ENCODE measurements at regions not wholly inside any gene's neighbourhood (a gene's known extent, or its start where the extent isn't known, plus 50 kb on each side); places are given as distances from the start of the nearest gene placed in this dataset.

- no peaks in the 10 kb centered on the region for H3K4me1 ChIP-seq (ENCODE audit: low read length)
- H3K27me3 ChIP-seq (replicated peaks; ENCODE audit: insufficient read depth, low read length) = no peaks in the 10 kb centered on the region
- TF ChIP-seq EZH2phosphoT487 (IDR thresholded peaks at IDR 0.05; ENCODE audit: low read length) (no peak), EZH2 (optimal IDR thresholded peaks at IDR 0.05; ENCODE audit: low read depth, low read length) (no peak), CTCF (IDR thresholded peaks at IDR 0.05; ENCODE audit: low read length) (no peak)
- H3K79me2 ChIP-seq (ENCODE audit: low read length) = no peaks in the 10 kb centered on the region
- no peaks in the 10 kb centered on the region for H3K9me2 ChIP-seq (replicated peaks; ENCODE audit: insufficient read depth, low read length)
- no peaks in the 10 kb centered on the region for H3K36me3 ChIP-seq (replicated peaks; ENCODE audit: insufficient read depth, low read length)
- H3K9me3 ChIP-seq (replicated peaks; ENCODE audit: insufficient read depth, low read length) = no peaks in the 10 kb centered on the region
- no peak overlapping the region for H2AFZ ChIP-seq (ENCODE audit: low read length)
- no peaks in the 10 kb centered on the region for H3F3A ChIP-seq (ENCODE audit: insufficient read depth, low read length)
- no peak for DNase-seq
- no peak overlapping the region for H3K27ac ChIP-seq (ENCODE audit: low read length)
- no peaks in the 10 kb centered on the region for H4K20me1 ChIP-seq (ENCODE audit: insufficient read depth, low read length)
- no peak overlapping the region for H3K4me3 ChIP-seq (ENCODE audit: low read length)
- no peak overlapping the region for H3K4me2 ChIP-seq (ENCODE audit: low read depth, low read length)
- no peak overlapping the region for H3K9ac ChIP-seq (ENCODE audit: low read length)
Observed at GRCh38 chr13:108360139-108360538, 90.6 kb downstream of the TNFSF13B start.

GRCh38 chr13:108361769-108362168, 92.3 kb downstream of the TNFSF13B start:
- no peak for DNase-seq
- H3K4me1 ChIP-seq (ENCODE audit: low read length) = no peaks in the 10 kb centered on the region
- H3F3A ChIP-seq (ENCODE audit: insufficient read depth, low read length) = no peaks in the 10 kb centered on the region
- no peak overlapping the region for H3K9ac ChIP-seq (ENCODE audit: low read length)
- H3K79me2 ChIP-seq (ENCODE audit: low read length) = no peaks in the 10 kb centered on the region
- no peaks in the 10 kb centered on the region for H3K9me3 ChIP-seq (replicated peaks; ENCODE audit: insufficient read depth, low read length)
- no peaks in the 10 kb centered on the region for H3K36me3 ChIP-seq (replicated peaks; ENCODE audit: insufficient read depth, low read length)
- TF ChIP-seq EZH2phosphoT487 (IDR thresholded peaks at IDR 0.05; ENCODE audit: low read length) (no peak), CTCF (IDR thresholded peaks at IDR 0.05; ENCODE audit: low read length) (no peak)
- no peak overlapping the region for H3K4me3 ChIP-seq (ENCODE audit: low read length)
- H2AFZ ChIP-seq (ENCODE audit: low read length) = no peak overlapping the region
- H3K4me2 ChIP-seq (ENCODE audit: low read depth, low read length) = no peak overlapping the region
- H4K20me1 ChIP-seq (ENCODE audit: insufficient read depth, low read length) = no peaks in the 10 kb centered on the region
- no peaks in the 10 kb centered on the region for H3K27me3 ChIP-seq (replicated peaks; ENCODE audit: insufficient read depth, low read length)
- no peak overlapping the region for H3K27ac ChIP-seq (ENCODE audit: low read length)
- no peaks in the 10 kb centered on the region for H3K9me2 ChIP-seq (replicated peaks; ENCODE audit: insufficient read depth, low read length)

GRCh38 chr13:108363666-108364065, 94.1 kb downstream of the TNFSF13B start:
- Histone ChIP-seq H3K27ac (ENCODE audit: low read length) (no peak overlapping the region), H3K9me3 (replicated peaks; ENCODE audit: insufficient read depth, low read length) (no peaks in the 10 kb centered on the region), H3K27me3 (replicated peaks; ENCODE audit: insufficient read depth, low read length) (no peaks in the 10 kb centered on the region), H3K36me3 (replicated peaks; ENCODE audit: insufficient read depth, low read length) (no peaks in the 10 kb centered on the region), H3K9ac (ENCODE audit: low read length) (no peak overlapping the region), H3K4me1 (ENCODE audit: low read length) (no peaks in the 10 kb centered on the region), H3F3A (ENCODE audit: insufficient read depth, low read length) (no peaks in the 10 kb centered on the region), H2AFZ (ENCODE audit: low read length) (no peak overlapping the region), H3K4me2 (ENCODE audit: low read depth, low read length) (no peak overlapping the region), H4K20me1 (ENCODE audit: insufficient read depth, low read length) (no peaks in the 10 kb centered on the region), H3K4me3 (ENCODE audit: low read length) (no peak overlapping the region), H3K79me2 (ENCODE audit: low read length) (no peaks in the 10 kb centered on the region), H3K9me2 (replicated peaks; ENCODE audit: insufficient read depth, low read length) (no peaks in the 10 kb centered on the region)
- no peak for DNase-seq
- TF ChIP-seq EZH2 (optimal IDR thresholded peaks at IDR 0.05; ENCODE audit: low read depth, low read length) (no peak), EZH2phosphoT487 (IDR thresholded peaks at IDR 0.05; ENCODE audit: low read length) (no peak), CTCF (IDR thresholded peaks at IDR 0.05; ENCODE audit: low read length) (no peak)

Data from MM.1S (cell line).